Astrocyte of the cerebellum (primary cell): ENCODE measurements at regions not wholly inside any gene's neighbourhood (a gene's known extent, or its start where the extent isn't known, plus 50 kb on each side); places are given as distances from the start of the nearest gene placed in this dataset.

Experiments
- DNase-seq: peaks from one replicate; pipeline ENCODE4 v3.0.0-alpha.2; 2011; ENCODE audit warnings: low read depth
- H3K4me3 ChIP-seq: 2 replicates; pipeline ENCODE4 v1.5.1; 2011; ENCODE audit warnings: mild to moderate bottlenecking, low read depth, low read length, moderate library complexity
- CTCF ChIP-seq: IDR thresholded peaks from 2 replicates; pipeline ENCODE4 v1.5.1; 2012; ENCODE audit warnings: low read length, low read depth, moderate library complexity, mild to moderate bottlenecking; ENCODE audit errors: missing control alignments
- in situ Hi-C: cut with HindIII; loops from 2 replicates; pipeline ENCODE4 v1.10.0; 2017; ENCODE audit warnings: low sequenced_read_pairs

DNA sequence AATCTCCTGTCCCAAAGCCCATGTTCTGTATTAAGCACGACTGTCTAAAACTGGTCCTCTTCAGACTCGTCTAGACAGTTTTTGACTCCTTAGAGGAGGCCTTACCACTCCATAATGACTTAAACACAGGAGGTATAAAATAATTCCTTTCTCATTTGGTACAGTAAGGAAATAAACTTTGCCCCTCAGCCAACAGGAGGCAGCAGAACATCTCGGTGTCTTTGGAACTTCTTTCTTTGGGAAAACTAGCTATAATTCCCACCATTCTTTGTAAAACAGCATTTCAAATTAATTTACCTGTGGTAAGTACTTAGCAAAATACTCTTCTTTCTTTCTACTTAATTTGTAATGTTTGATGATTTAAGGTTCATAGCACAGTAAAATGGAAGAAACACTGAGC, 292.7 kb upstream of the G2E3 start:
- no peak for DNase-seq
- no peak for TF ChIP-seq CTCF
- in situ Hi-C loops, result no loop called here

GRCh38 chr14:30267141-30267540, 291.8 kb upstream of the G2E3 start:
- TF ChIP-seq CTCF, result no peak
- no peak overlapping the region for H3K4me3 ChIP-seq
- in situ Hi-C loops, result no loop called here
- no peak for DNase-seq

More for the DNA sequence above, 292.7 kb upstream of the G2E3 start:
- no peak overlapping the region for H3K4me3 ChIP-seq

DNA sequence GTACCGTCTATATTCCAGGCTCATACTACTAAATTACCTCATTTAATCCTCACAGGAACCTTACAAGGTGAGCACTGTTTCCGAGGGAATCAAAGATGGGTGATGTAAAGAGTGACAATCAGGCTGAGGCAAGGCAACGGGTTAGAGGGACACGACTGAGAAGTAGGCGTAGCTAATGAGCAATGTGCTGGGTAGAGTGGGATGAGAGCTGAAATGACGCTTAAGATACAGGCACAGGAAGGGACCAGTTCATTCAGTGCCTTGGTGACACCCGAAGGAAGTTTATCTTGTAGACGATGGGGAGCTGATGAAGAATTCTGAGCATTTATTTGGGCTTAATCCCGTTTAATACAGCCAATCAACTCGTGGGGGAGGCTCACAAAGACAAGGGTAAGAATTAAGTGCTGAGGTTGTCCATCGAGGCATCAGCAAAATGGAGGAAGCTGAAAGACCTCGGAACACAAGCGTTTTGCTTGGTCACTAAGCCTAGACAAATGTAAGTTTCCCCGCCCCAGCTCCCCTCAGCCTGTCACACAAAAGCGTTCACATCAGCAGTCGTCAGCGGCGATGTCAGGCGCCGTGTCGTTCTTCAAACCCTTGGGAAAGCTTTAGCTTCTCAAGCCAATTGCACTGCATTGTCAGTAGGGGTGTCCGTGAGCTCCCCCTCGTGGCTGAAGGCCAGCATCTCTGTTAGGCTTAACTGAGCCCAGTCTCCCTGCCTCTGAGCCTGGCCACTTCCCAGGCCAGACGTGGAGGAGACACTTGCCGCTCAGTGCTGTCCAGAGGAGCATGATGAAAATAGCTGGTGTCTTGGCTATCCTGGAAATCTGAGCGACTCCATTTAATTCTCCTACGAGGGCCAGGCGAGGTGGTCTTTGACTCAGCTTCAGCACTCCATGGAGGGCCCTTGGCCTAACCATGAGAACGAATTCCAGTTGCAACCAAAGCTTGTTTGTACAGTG, 288.5 kb upstream of the G2E3 start:
- DNase-seq, result peak; percentile 69
- in situ Hi-C loops, result no loop called here
- peak overlapping the region; percentile 33 for H3K4me3 ChIP-seq
- TF ChIP-seq CTCF, result peak; percentile 99

GRCh38 chr14:30271811-30272323, 287.1 kb upstream of the G2E3 start:
- no peak overlapping the region for H3K4me3 ChIP-seq
- in situ Hi-C loops, result no loop called here
- TF ChIP-seq CTCF, result no peak
- no peak for DNase-seq

DNA sequence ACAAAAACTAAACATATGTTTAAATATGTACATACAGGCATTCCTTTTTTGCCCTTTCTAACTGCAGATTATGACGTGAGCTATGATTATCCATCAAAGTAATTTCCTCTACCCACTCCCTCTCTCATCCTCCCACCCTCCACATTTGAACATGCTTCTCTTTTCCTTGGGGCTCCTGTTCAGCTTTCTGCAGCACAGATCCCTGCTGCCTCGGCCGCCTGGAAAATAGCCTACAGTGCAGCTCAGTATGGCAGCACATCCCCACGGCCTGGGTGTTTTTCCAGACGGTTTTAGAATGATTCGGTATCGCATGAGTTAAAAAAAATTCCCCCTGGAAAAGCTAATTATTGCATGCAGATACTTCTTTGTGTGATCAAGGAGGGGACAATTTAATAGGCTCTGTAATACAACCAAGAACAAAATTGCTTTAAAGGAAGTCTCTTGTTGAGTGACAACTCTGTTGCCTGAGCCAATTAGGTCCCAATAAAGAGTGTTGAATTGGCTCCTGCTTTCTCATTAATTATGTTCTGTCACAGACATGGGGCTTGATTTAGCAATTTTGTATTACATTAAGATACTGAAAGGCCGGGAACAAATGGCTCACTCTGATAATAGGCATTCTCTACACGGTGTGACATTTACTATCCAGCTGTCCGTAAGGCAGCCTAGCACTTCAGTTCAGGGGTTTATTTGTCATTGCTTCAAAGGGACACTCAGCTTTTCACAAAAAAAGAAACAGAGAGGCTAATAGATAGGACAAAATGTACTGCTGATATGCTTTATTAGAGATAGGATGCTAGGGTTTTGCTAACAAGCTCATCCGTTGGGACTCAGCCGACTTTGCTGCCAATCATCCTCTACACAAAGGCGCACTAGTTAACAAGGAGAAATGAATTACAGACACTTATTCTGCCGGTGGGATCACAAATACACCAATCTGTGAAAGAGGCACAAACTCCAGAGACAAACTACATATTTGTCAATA, 285.8 kb upstream of the G2E3 start:
- no peak for TF ChIP-seq CTCF
- in situ Hi-C loops, result no loop called here
- no peak overlapping the region for H3K4me3 ChIP-seq
- DNase-seq, result no peak

GRCh38 chr14:30275604-30276003, 283.4 kb upstream of the G2E3 start:
- in situ Hi-C loops, result no loop called here
- no peak overlapping the region for H3K4me3 ChIP-seq
- DNase-seq, result no peak
- no peak for TF ChIP-seq CTCF
